Kidney (tissue), 13 donors: ENCODE measurements at regions not wholly inside any gene's neighbourhood (a gene's known extent, or its start where the extent isn't known, plus 50 kb on each side); places are given as distances from the start of the nearest gene placed in this dataset.
"Not testable (repeated sequence)": the region's sequence is repeated elsewhere in the genome, so short reads cannot be mapped to it uniquely, and the experiment has no call there.

Experiments used
- DNase-seq, 5 donors: peaks; one replicate each; pipeline ENCODE4 v3.0.0-alpha.2; 2013 to 2020
- FAIRE-seq: peaks from 2 replicates; lab custom pipeline; 2012; peaks lifted over from hg19 to GRCh38; lab: Jason Lieb, UNC
- H3K27ac ChIP-seq, 2 donors: one replicate each; pipeline ENCODE4 v1.7.0; 2013; ENCODE audit warnings: low read depth in 2 of 2, low read length in 2 of 2, inconsistent platforms in 1 of 2
- H3K27me3 ChIP-seq: one replicate; pipeline ENCODE4 v1.7.1; 2013; ENCODE audit warnings: low read length, inconsistent platforms; ENCODE audit not compliant: control insufficient read depth, insufficient read depth
- H3K36me3 ChIP-seq, 3 donors: one replicate each; pipeline versions ENCODE4 v1.7.0 to v1.7.1; 2013; ENCODE audit warnings: low read length in 3 of 3, control low read depth in 1 of 3, inconsistent platforms in 1 of 3; ENCODE audit not compliant: insufficient read depth in 3 of 3, control insufficient read depth in 2 of 3
- H3K4me1 ChIP-seq, 3 donors: one replicate each; pipeline versions ENCODE4 v1.7.0 to v1.7.1; 2013; ENCODE audit warnings: low read length in 3 of 3, inconsistent platforms in 1 of 3, low read depth in 1 of 3; ENCODE audit not compliant: control insufficient read depth in 2 of 3, insufficient read depth in 2 of 3
- H3K4me3 ChIP-seq, 3 donors: one replicate each; pipeline versions ENCODE4 v1.7.0 to v1.8.1; 2013; ENCODE audit warnings: low read length in 3 of 3, control low read depth in 1 of 3, inconsistent platforms in 1 of 3
- H3K9ac ChIP-seq, 3 donors: one replicate each; pipeline versions ENCODE4 v1.7.0 to v1.7.1; 2013; ENCODE audit warnings: low read length in 3 of 3, control low read depth in 1 of 3, inconsistent platforms in 1 of 3
- H3K9me3 ChIP-seq, 3 donors: one replicate each; pipeline versions ENCODE4 v1.7.0 to v1.7.1; 2013; ENCODE audit warnings: low read length in 3 of 3, control low read depth in 1 of 3, inconsistent platforms in 1 of 3; ENCODE audit not compliant: control insufficient read depth in 2 of 3, insufficient read depth in 1 of 3
- CTCF ChIP-seq: IDR thresholded peaks from 3 replicates; pipeline ENCODE4 v1.5.1; 2012; ENCODE audit warnings: mild to moderate bottlenecking, moderate library complexity, borderline replicate concordance; ENCODE audit not compliant: insufficient read depth; ENCODE audit errors: extremely low read depth
- intact Hi-C: fragments of 100-400 bp; cut with DNase I; formaldehyde crosslinking; loops from one replicate; pipeline ENCODE4 v1.11.1; 2022
- donor health status: control.
- donor health status: control.
- donor health status: control.
- donor health status: control.
- donor health status: control.
- donor health status: DM: yes; HTN: yes; CAD: no.
- donor health status: Normal renal cell carcinoma (clear cell type).

DNA sequence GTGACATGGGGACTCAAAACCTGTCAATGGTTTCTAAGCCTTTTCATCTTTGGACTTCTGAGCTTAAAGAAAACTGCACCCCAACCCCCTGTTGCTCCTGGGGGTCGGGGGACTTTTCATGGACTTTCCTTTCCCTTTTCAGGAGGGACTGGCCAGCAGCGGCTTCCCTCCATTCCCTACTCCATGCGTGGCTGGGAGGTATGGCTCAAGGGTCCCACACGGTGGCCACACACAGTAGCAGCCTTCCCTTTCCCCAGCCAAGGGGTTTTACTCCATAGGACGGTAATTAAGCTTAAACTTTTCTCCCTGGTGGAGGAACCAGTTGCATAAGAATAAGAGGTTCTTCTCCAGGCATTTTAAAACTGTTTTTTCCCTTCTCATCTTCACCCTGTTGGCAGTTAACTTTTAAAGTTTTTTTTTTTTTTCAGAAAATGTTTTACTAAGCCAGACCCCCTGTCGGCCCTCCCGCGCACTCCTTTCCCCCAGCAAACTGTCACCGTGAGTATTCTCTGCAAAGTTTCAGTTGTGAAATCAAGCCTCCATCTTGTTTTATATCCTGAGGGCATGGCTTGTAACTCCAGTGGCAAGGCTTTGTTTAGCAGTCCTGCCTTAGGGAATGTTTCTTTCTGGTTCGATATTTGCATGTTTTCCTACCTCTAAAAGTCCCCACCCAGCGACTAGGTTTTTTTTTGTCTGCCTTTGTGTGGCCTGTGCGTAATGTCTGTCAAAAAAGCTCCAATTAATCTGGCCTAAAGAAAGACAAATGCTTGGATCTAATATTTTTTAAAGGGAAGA is 325.7 kb downstream of the TLL1 start:
- Histone ChIP-seq H3K4me3 (no peak overlapping the region), H3K9me3 (no peaks in the 10 kb centered on the region), H3K27ac (no peak overlapping the region), H3K36me3 (no peaks in the 10 kb centered on the region), H3K27me3 (no peaks in the 10 kb centered on the region), H3K4me1 (no peaks in the 10 kb centered on the region), H3K9ac (no peak overlapping the region)
- TF ChIP-seq CTCF, result no peak
- intact Hi-C loops, result no loop called here
- FAIRE-seq (no peak), DNase-seq (no peak)

- Histone ChIP-seq H3K27me3 (no peaks in the 10 kb centered on the region), H3K27ac (no peak overlapping the region), H3K4me3 (no peak overlapping the region), H3K36me3 (no peaks in the 10 kb centered on the region), H3K9ac (no peak overlapping the region), H3K4me1 (no peaks in the 10 kb centered on the region), H3K9me3 (no peaks in the 10 kb centered on the region)
- TF ChIP-seq CTCF, result no peak
- intact Hi-C loops, result no loop called here
- FAIRE-seq, result no peak
- DNase-seq, result no peak
Observed at GRCh38 chr4:166202991-166203390, 330.0 kb downstream of the TLL1 start.

- H3K4me3 ChIP-seq, H3K9ac ChIP-seq, intact Hi-C loops, DNase-seq, FAIRE-seq, H3K9me3 ChIP-seq, H3K27ac ChIP-seq, H3K36me3 ChIP-seq, H3K27me3 ChIP-seq, H3K4me1 ChIP-seq: not testable (repeated sequence)
Observed at GRCh38 chr4:166212326-166212725, 339.3 kb downstream of the TLL1 start.

GRCh38 chr4:166222271-166222670 is 349.2 kb downstream of the TLL1 start:
- no peak for TF ChIP-seq CTCF
- Histone ChIP-seq H3K9me3 (no peaks in the 10 kb centered on the region), H3K4me1 (no peaks in the 10 kb centered on the region), H3K36me3 (no peaks in the 10 kb centered on the region), H3K27me3 (no peaks in the 10 kb centered on the region), H3K27ac (no peak overlapping the region), H3K9ac (no peak overlapping the region), H3K4me3 (no peak overlapping the region)
- intact Hi-C loops, result no loop called here
- FAIRE-seq (peak; percentile 33), DNase-seq (no peak)
